ENCODE measurements at regions not wholly inside any gene's neighbourhood (a gene's known extent, or its start where the extent isn't known, plus 50 kb on each side); places are given as distances from the start of the nearest gene placed in this dataset.

- H3K36me3 Mint-ChIP-seq (ENCODE audit: insufficient read depth, unreplicated experiment) = no peaks in the 10 kb centered on the region
- H3K27ac Mint-ChIP-seq (ENCODE audit: low read depth, unreplicated experiment) = no peak overlapping the region
- no TSS peak for BruUV-seq (replicated peaks)
- no peak for TF ChIP-seq CTCF (IDR thresholded peaks at IDR 0.05; ENCODE audit: unreplicated experiment)
- H3K4me1 Mint-ChIP-seq (ENCODE audit: insufficient read depth, unreplicated experiment) = no peaks in the 10 kb centered on the region
- no peak overlapping the region for H3K4me3 Mint-ChIP-seq (ENCODE audit: unreplicated experiment)
- intact Hi-C loops (cut with micrococcal nuclease) = no loop called here
- ChIA-PET POLR2A (interaction anchor here (0.6 kb wide), 1 partner anchor 199 kb away, joined by 3 read pairs; no protein-coding TSS in a partner anchor), CTCF (no interaction called here)
- DNase-seq (ENCODE audit: unreplicated experiment) = no peak
- H3K27me3 Mint-ChIP-seq (ENCODE audit: insufficient read depth, unreplicated experiment) = no peaks in the 10 kb centered on the region
- no peaks in the 10 kb centered on the region for H3K9me3 Mint-ChIP-seq (ENCODE audit: unreplicated experiment)
Measured at GRCh38 chr5:116663081-116663480, 88.5 kb upstream of the SEMA6A start.

- intact Hi-C loops (cut with micrococcal nuclease) = no loop called here
- no peak for TF ChIP-seq CTCF (IDR thresholded peaks at IDR 0.05; ENCODE audit: unreplicated experiment)
- Mint-ChIP-seq H3K9me3 (ENCODE audit: unreplicated experiment) (no peaks in the 10 kb centered on the region), H3K27me3 (ENCODE audit: insufficient read depth, unreplicated experiment) (no peaks in the 10 kb centered on the region), H3K4me1 (ENCODE audit: insufficient read depth, unreplicated experiment) (no peaks in the 10 kb centered on the region), H3K27ac (ENCODE audit: low read depth, unreplicated experiment) (no peak overlapping the region), H3K36me3 (ENCODE audit: insufficient read depth, unreplicated experiment) (no peaks in the 10 kb centered on the region), H3K4me3 (ENCODE audit: unreplicated experiment) (no peak overlapping the region)
- CTCF ChIA-PET = interaction anchor here (0.7 kb wide), 2 partner anchors 64 to 373 kb away, joined by 3 to 4 read pairs; no protein-coding TSS in a partner anchor
- DNase-seq (ENCODE audit: unreplicated experiment) = no peak
- BruUV-seq (replicated peaks) = no TSS peak
- POLR2A ChIA-PET = interaction anchor here (1.2 kb wide), 1 partner anchor 86 kb away, joined by 3 read pairs; no protein-coding TSS in a partner anchor
Measured at GRCh38 chr5:116661419-116661818, 86.8 kb upstream of the SEMA6A start.

- ChIA-PET POLR2A (interaction anchor here (1.2 kb wide), 1 partner anchor 85 kb away, joined by 3 read pairs; no protein-coding TSS in a partner anchor), CTCF (interaction anchor here (0.7 kb wide), 1 partner anchor 63 kb away, joined by 3 read pairs; no protein-coding TSS in a partner anchor)
- no peaks in the 10 kb centered on the region for H3K9me3 Mint-ChIP-seq (ENCODE audit: unreplicated experiment)
- no TSS peak for BruUV-seq (replicated peaks)
- no peak for DNase-seq (ENCODE audit: unreplicated experiment)
- no peak overlapping the region for H3K27ac Mint-ChIP-seq (ENCODE audit: low read depth, unreplicated experiment)
- no peaks in the 10 kb centered on the region for H3K4me1 Mint-ChIP-seq (ENCODE audit: insufficient read depth, unreplicated experiment)
- H3K4me3 Mint-ChIP-seq (ENCODE audit: unreplicated experiment) = no peak overlapping the region
- H3K36me3 Mint-ChIP-seq (ENCODE audit: insufficient read depth, unreplicated experiment) = no peaks in the 10 kb centered on the region
- intact Hi-C loops (cut with micrococcal nuclease) = no loop called here
- no peaks in the 10 kb centered on the region for H3K27me3 Mint-ChIP-seq (ENCODE audit: insufficient read depth, unreplicated experiment)
- TF ChIP-seq CTCF (IDR thresholded peaks at IDR 0.05; ENCODE audit: unreplicated experiment) = no peak
Measured at GRCh38 chr5:116660929-116661328, 86.3 kb upstream of the SEMA6A start.

- no TSS peak for BruUV-seq (replicated peaks)
- TF ChIP-seq CTCF (IDR thresholded peaks at IDR 0.05; ENCODE audit: unreplicated experiment) = no peak
- Mint-ChIP-seq H3K36me3 (ENCODE audit: insufficient read depth, unreplicated experiment) (no peaks in the 10 kb centered on the region), H3K27me3 (ENCODE audit: insufficient read depth, unreplicated experiment) (no peaks in the 10 kb centered on the region), H3K4me1 (ENCODE audit: insufficient read depth, unreplicated experiment) (no peaks in the 10 kb centered on the region), H3K9me3 (ENCODE audit: unreplicated experiment) (no peaks in the 10 kb centered on the region), H3K4me3 (ENCODE audit: unreplicated experiment) (no peak overlapping the region), H3K27ac (ENCODE audit: low read depth, unreplicated experiment) (no peak overlapping the region)
- DNase-seq (ENCODE audit: unreplicated experiment) = no peak
- intact Hi-C loops (cut with micrococcal nuclease) = no loop called here
- CTCF ChIA-PET = interaction anchor here (0.7 to 1.1 kb wide), 2 partner anchors 84 to 574 kb away, joined by 4 to 5 read pairs; no protein-coding TSS in a partner anchor
- POLR2A ChIA-PET = interaction anchor here (0.7 to 0.8 kb wide), 2 partner anchors 55 to 92 kb away, joined by 3 read pairs; no protein-coding TSS in a partner anchor
Measured at GRCh38 chr5:116658830-116659229, 84.2 kb upstream of the SEMA6A start.
